Naive B cell (primary cell): ENCODE measurements at regions not wholly inside any gene's neighbourhood (a gene's known extent, or its start where the extent isn't known, plus 50 kb on each side); places are given as distances from the start of the nearest gene placed in this dataset.
A peak's percentile ranks its signal among the peaks of the same experiment; 100 is the strongest.

Experiments used
- ATAC-seq, 2 donors: fragments of 150-1000 bp; cut with Tn5 transposase; 2 replicates each; pipeline ENCODE4 v1.10.0; 2021; ENCODE audit warnings: low read depth in 2 of 2, mild to moderate bottlenecking in 2 of 2, moderate library complexity in 2 of 2
- DNase-seq: peaks from one replicate; pipeline ENCODE4 v3.0.0; 2022
- H3K27ac Mint-ChIP-seq, 6 donors: one replicate each; pipeline ENCODE4 v1.8.0; 2020 to 2022; ENCODE audit warnings: mild to moderate bottlenecking in 6 of 6, mixed read lengths in 6 of 6, moderate library complexity in 5 of 6, inconsistent platforms in 2 of 6
- H3K27me3 Mint-ChIP-seq, 3 donors: one replicate each; pipeline ENCODE4 v1.8.0; 2021 to 2022; ENCODE audit warnings: mixed read lengths in 3 of 3, mild to moderate bottlenecking in 1 of 3
- H3K36me3 Mint-ChIP-seq, 2 donors: one replicate each; pipeline ENCODE4 v1.8.0; 2020 to 2022; ENCODE audit warnings: mixed read lengths in 2 of 2, inconsistent platforms in 1 of 2, mild to moderate bottlenecking in 1 of 2
- H3K4me1 Mint-ChIP-seq, 3 donors: one replicate each; pipeline ENCODE4 v1.8.0; 2020 to 2022; ENCODE audit warnings: mixed read lengths in 3 of 3, inconsistent platforms in 1 of 3, mild to moderate bottlenecking in 1 of 3, moderate library complexity in 1 of 3
- H3K4me3 Mint-ChIP-seq, 8 donors: one replicate each; pipeline ENCODE4 v1.8.0; 2020 to 2022; ENCODE audit warnings: mild to moderate bottlenecking in 8 of 8, mixed read lengths in 8 of 8, moderate library complexity in 8 of 8, inconsistent platforms in 2 of 8
- H3K9me3 Mint-ChIP-seq, 7 donors: one replicate each; pipeline ENCODE4 v1.8.0; 2020 to 2022; ENCODE audit warnings: mixed read lengths in 7 of 7, mild to moderate bottlenecking in 5 of 7, inconsistent platforms in 2 of 7, moderate library complexity in 1 of 7

DNA sequence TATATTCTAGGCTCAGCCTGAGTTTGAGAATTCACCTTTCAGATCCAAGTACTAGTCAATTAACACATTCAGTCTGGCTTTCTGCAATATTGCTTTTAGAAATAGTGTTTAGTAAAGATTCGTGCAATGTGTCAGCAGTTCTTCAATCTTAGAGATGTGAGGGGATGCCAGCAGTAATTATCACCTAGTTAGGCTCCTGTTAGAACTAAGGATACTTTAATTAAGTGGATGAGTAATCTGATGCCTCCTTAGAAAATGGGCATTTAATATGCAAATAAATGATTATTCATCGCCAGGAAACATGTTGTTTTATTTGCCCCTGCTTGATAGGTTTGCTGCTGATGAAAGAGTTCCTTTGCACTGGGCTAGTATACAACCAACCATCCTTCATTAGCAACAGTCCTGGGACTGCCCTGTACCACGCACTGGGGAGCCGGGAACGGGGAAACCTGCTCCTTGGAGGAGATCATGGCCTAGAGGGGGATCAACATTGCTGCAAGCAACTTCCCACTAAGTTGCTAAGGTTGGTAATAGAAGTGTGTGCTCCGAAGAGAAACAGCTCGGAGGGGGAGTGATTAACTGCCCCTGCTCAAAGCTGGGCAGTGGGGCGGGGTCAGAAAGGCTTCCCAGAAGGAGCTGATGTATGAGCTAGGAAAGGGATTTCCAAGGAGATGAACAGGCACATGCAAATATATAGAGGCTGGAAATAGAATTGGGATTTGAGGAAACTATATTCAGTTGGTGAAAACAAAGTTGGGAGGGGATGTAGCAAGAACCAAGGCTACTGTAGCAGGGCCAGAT, 231.8 kb downstream of the DRD1 start:
- DNase-seq, result no peak
- Mint-ChIP-seq H3K27ac (no peak overlapping the region), H3K9me3 (peaks cover 0 to 11% (median 3%) of the 10 kb centered on the region in 7 donors), H3K4me3 (no peak overlapping the region), H3K4me1 (no peaks in the 10 kb centered on the region), H3K36me3 (no peaks in the 10 kb centered on the region), H3K27me3 (peaks cover 0 to 11% (median 10%) of the 10 kb centered on the region in 3 donors)
- ATAC-seq, result no peak

DNA sequence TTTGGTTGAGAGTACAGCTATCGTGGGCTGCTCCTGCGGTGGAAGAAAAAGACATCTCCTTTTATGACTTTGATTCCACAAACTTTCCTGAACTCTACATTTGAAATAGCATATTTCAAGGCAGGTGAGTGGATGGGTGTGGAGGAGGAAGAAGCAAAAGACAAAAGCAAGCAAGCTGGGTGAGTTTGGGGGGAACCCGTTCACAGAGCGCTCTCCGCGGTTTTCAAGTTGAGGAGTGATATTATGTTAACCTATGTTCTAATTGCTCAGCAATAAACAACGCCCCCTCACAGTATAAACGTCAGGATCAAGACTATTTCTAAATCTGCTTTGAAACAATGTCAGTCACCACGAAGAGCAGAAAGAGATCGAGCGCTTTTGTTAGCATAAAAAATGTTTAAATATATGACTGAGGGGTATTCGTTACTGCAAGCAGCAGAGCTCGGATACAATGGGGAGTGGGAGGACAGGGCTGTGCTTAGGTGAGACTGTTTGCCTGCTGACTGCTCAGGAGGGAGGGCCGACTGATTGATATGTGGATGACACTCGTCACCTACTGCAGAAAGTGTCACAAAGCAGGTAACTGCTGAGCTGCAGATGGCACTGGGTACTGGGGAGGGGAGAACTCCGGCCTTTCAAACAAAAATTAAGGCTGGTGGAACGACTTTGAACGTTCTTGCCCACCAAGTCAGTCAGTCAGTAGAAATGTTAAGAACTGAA, 236.5 kb downstream of the DRD1 start:
- peaks cover 0 to 11% (median 5%) of the 10 kb centered on the region in 7 donors for H3K9me3 Mint-ChIP-seq
- no peak overlapping the region for H3K4me3 Mint-ChIP-seq
- peaks cover 0 to 13% (median 0%) of the 10 kb centered on the region in 3 donors for H3K27me3 Mint-ChIP-seq
- ATAC-seq (no peak), DNase-seq (no peak)
- H3K36me3 Mint-ChIP-seq, result no peaks in the 10 kb centered on the region
- H3K4me1 Mint-ChIP-seq, result no peaks in the 10 kb centered on the region
- H3K27ac Mint-ChIP-seq, result no peak overlapping the region

DNA sequence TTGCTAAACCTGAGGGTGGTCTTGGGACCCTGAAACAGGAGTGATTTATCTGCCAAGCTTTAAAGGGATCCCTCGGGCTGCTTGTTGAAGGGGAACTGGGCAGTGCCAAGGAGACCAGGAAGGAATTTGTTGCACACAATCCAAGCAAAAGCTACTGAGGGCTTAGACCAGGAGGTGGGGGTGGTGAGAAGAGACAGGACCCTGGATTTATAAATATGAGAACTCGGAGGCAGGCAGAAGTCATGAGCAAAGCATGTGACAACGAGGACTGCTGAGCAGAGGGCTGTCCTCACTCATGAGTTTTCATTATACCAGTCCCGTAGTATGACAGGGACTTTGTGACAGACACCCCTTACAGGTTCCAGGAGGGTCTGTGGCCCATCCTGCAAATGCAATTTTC, 237.3 kb downstream of the DRD1 start:
- Mint-ChIP-seq H3K4me1 (no peaks in the 10 kb centered on the region), H3K27me3 (peaks cover 0 to 13% (median 0%) of the 10 kb centered on the region in 3 donors), H3K9me3 (peaks cover 0 to 10% (median 5%) of the 10 kb centered on the region in 7 donors), H3K27ac (no peak overlapping the region), H3K36me3 (no peaks in the 10 kb centered on the region), H3K4me3 (no peak overlapping the region)
- DNase-seq (no peak), ATAC-seq (no peak)

DNA sequence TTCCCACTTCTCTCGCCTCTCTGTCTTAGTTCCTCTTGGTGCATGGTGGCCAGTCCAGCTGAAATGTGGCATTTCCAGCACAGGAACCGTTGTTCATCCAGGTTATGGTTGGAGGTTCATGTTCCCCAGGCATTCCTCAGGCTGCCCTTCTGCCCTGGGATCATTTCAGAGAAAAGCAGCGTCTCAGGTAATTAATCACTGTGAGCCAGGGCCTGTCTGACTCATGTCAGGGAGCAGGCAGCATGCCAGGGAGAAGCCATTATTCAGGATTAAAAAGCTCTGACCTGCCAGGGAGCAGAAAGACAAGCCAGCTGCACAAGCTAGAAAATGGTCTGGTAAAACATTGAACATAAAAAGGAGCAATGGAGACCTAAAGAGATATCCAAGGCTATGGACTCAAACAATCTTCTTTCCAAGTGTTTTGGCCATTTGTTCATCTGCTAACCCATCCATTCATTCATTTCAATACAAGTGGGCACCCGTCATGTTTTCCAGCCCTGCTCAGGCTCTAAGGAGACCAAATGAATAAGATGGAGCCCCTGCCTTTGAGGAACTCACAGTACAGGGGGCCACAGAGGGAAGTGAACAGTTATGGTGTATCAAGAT, 241.4 kb downstream of the DRD1 start:
- DNase-seq, result no peak
- no peak overlapping the region for H3K4me3 Mint-ChIP-seq
- no peaks in the 10 kb centered on the region for H3K4me1 Mint-ChIP-seq
- no peak overlapping the region for H3K27ac Mint-ChIP-seq
- ATAC-seq, result no peak
- peaks cover 0 to 11% (median 5%) of the 10 kb centered on the region in 3 donors for H3K27me3 Mint-ChIP-seq
- H3K36me3 Mint-ChIP-seq, result no peaks in the 10 kb centered on the region
- H3K9me3 Mint-ChIP-seq, result peaks cover 0 to 4% (median 2%) of the 10 kb centered on the region in 7 donors

DNA sequence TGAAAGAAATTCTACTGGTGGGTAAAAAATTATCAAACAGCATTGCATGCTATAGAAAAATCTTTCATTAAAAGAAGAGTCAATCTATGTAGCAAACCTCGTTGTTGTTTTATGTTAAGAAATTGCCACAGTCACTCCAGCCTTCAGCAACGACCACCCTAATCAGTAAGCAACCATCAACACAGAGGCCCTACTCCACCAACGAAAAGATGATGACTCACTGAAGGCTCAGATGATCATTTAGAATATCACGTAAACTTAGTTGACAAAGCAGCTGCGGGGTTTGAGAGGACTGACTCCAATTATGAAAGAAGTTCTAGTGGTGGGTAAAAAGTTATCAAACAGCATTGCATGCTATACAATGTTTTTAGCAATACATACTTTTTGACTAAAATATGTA, 242.6 kb downstream of the DRD1 start:
- no peak overlapping the region for H3K4me3 Mint-ChIP-seq
- H3K4me1 Mint-ChIP-seq, result no peaks in the 10 kb centered on the region
- H3K36me3 Mint-ChIP-seq, result no peaks in the 10 kb centered on the region
- peaks cover 0 to 13% (median 8%) of the 10 kb centered on the region in 3 donors for H3K27me3 Mint-ChIP-seq
- peaks cover 0 to 4% (median 2%) of the 10 kb centered on the region in 7 donors for H3K9me3 Mint-ChIP-seq
- H3K27ac Mint-ChIP-seq, result no peak overlapping the region
- DNase-seq (no peak), ATAC-seq (no peak)

DNA sequence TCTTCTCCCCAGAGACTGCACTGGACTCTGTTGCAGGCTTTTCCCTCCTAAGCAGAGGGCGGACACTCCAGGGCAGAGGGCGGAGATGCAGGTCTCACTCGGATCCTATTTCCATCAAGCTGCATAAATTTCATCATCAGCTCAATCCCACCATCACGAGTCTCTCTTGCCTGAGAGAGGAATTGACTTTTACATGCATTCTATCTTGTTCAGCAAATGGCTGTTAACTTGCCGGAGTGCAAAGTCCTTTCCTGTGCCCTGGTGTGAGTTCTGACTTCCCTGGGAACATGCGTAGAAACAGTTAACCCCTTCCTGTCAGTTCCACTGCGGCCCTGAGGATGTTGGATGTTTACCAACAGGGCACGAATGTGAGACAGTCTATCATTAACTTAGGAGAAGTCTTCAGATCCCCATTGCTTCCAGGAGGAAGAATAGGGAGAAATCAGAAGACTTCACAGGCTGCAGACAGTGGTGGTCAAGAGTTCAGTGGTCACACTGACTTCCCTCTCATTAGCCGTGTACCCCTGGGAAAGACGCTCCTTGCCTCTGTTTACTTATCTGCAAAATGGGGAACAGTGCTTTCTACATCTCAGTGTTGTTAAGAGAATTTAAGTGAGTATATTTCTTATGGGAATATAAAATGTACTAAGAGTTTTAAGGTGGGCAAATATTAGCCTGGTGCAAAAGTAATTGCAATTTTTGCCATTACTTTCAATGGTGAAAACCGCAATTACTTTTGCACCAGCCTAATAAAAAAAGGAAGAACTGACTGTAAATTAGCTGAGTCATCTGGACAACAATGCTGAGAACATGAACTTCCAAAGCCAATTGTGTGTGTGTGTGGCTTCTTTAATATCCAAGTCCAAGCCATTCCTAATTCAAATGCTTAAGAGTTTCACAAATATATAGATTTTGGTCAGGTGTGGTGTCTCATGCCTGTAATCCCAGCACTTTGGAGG, 248.0 kb downstream of the DRD1 start:
- Mint-ChIP-seq H3K4me3 (no peak overlapping the region), H3K27me3 (peaks cover 0 to 8% (median 6%) of the 10 kb centered on the region in 3 donors), H3K36me3 (no peaks in the 10 kb centered on the region), H3K27ac (no peak overlapping the region), H3K9me3 (peaks cover 0 to 11% (median 2%) of the 10 kb centered on the region in 7 donors), H3K4me1 (no peaks in the 10 kb centered on the region)
- ATAC-seq, result no peak
- no peak for DNase-seq

DNA sequence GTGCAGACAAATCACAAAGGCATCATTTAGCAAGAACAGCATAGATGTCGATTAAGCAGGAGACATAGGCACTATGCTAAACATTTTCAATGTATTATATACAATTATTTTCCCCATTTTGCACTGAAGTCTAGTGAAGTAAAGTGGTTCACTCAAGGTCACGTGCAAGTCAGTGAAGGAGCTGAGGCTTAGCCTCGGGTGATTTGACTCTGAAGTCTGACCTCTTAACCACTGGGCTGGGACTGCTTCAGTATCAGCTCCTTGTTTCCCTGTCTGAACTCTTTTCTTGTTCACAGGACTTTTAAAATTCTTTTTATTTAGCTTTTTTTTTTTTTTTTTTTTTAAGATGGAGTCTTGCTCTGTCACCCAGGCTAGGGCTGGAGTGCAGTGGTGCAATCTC, 262.7 kb downstream of the DRD1 start:
- Mint-ChIP-seq H3K4me1 (no peaks in the 10 kb centered on the region), H3K27ac (no peak overlapping the region), H3K36me3 (no peaks in the 10 kb centered on the region), H3K9me3 (peaks cover 0 to 10% (median 2%) of the 10 kb centered on the region in 7 donors), H3K27me3 (peaks cover 0 to 4% (median 0%) of the 10 kb centered on the region in 3 donors), H3K4me3 (no peak overlapping the region)
- DNase-seq (no peak), ATAC-seq (no peak)

DNA sequence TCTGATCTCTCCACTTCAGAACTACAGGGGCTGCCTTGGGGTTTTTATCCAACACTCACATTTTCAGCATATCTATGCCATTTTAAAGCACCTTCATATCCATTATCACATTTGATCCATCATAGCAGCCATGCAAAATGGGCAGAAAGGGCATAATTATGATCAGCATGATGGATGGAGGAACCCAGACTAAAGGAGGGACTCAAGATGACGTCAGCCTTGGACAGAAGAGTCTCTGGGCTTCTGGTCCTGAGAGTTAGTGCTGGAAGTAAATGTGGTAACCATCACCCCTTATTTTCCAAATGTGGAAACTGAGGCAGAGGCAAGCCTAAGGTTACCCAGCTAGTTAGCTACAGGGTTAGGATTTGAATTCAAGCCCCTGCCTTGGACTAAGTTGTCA, 273.1 kb downstream of the DRD1 start:
- Mint-ChIP-seq H3K27me3 (peaks cover 0 to 6% (median 0%) of the 10 kb centered on the region in 3 donors), H3K4me3 (no peak overlapping the region)

DNA sequence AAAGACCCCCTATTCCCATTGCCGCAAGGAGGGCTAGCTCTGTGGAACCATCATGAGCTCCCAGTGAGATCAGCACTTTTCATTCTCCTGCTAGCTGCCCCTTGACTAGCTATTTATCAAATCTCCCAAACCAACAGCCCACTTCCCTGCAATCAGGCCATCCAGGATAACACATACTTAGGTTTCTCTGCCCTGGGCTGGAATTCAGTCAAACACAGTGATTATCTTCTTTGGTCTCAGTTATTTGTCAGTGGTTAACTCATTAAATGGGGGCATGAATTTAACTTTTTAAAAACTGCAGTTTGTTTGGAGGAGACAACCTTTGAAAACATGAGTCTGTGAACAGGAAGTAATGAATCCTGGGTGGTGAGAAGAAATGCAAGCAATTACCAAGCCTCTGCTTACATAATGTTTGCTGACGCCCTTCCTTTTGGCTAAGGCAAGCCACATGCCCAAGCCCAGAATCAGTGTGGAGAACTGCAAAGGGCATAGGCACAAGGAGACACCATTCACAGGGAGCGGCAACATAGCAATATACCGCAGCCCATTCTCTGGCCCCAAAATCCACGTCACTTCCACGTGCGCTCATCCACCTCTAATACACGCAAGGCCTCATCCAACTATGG, 275.0 kb downstream of the DRD1 start:
- H3K9me3 Mint-ChIP-seq, result peaks cover 0 to 9% (median 3%) of the 10 kb centered on the region in 7 donors
- H3K4me3 Mint-ChIP-seq, result no peak overlapping the region
- peaks cover 0 to 7% (median 0%) of the 10 kb centered on the region in 3 donors for H3K27me3 Mint-ChIP-seq
- DNase-seq, result no peak
- no peaks in the 10 kb centered on the region for H3K36me3 Mint-ChIP-seq
- no peaks in the 10 kb centered on the region for H3K4me1 Mint-ChIP-seq
- no peak for ATAC-seq
- no peak overlapping the region for H3K27ac Mint-ChIP-seq

More for the DNA sequence above, 273.1 kb downstream of the DRD1 start:
- H3K27ac Mint-ChIP-seq, result no peak overlapping the region
- no peaks in the 10 kb centered on the region for H3K36me3 Mint-ChIP-seq
- H3K4me1 Mint-ChIP-seq, result no peaks in the 10 kb centered on the region
- no peak for DNase-seq
- ATAC-seq, result no peak
- peaks cover 0 to 9% (median 3%) of the 10 kb centered on the region in 7 donors for H3K9me3 Mint-ChIP-seq

DNA sequence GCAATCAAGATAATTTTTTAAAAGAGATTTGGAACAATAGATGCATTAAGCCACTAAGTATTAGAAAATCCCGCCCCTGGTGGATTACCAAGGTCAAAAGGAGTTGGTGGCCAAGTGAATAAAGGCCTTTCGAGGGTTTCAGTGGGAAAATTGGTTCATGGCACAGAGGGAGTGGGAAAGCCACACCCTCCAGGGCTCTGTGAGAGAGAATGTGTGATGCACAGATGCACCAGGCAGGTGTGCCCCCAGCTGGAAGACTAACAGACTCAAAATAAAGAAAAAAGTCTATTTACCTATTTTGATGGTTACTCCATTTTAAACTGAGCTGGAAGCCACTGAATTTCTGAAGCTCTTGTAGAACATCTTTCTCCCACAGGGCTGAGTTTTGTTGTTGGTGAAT, 278.0 kb downstream of the DRD1 start:
- DNase-seq, result no peak
- Mint-ChIP-seq H3K27ac (no peak overlapping the region), H3K36me3 (no peaks in the 10 kb centered on the region)

DNA sequence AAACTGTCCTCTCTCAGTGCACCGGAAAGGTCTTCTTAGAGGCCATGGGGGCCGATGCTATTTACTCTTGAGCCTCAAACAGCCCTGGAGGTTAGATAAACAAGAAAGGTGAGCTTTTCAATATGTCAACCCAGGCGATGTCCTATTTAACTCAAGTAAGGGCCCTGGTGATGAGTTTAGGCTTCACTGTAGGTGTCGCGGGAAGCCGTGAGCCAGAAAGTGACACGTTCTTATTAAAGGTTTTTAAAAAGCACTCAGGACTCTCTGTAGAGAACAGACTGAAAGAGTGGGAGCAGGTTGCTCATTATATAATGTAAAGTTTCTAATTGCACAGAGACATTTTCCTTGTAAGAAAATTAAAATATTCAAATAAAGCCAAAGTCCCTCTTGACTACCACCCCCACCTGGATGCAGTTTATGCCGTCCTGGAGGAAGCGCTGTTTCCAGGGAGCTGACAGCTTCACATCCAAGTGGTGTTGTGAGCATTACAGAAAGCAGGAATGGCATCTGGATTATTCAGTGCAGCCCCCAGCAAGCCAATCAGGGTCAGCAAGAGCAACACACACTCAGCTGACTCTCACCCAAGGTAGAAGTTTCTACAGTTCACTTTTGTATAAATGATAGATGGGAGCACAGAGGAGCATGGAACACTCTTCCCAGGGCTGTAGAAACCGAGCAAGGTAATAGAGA, 280.3 kb downstream of the DRD1 start:
- ATAC-seq (no peak), DNase-seq (no peak)
- H3K4me1 Mint-ChIP-seq, result no peaks in the 10 kb centered on the region
- H3K36me3 Mint-ChIP-seq, result no peaks in the 10 kb centered on the region
- H3K27me3 Mint-ChIP-seq, result peaks cover 0 to 7% (median 0%) of the 10 kb centered on the region in 3 donors
- H3K4me3 Mint-ChIP-seq, result peak overlapping the region in 1 of 8 donors; percentile 3
- no peak overlapping the region for H3K27ac Mint-ChIP-seq
- H3K9me3 Mint-ChIP-seq, result peaks cover 0 to 7% (median 0%) of the 10 kb centered on the region in 7 donors

More for the DNA sequence above, 278.0 kb downstream of the DRD1 start:
- Mint-ChIP-seq H3K4me1 (no peaks in the 10 kb centered on the region), H3K4me3 (no peak overlapping the region), H3K9me3 (peaks cover 0 to 5% (median 0%) of the 10 kb centered on the region in 7 donors), H3K27me3 (peaks cover 0 to 7% (median 0%) of the 10 kb centered on the region in 3 donors)
- no peak for ATAC-seq

DNA sequence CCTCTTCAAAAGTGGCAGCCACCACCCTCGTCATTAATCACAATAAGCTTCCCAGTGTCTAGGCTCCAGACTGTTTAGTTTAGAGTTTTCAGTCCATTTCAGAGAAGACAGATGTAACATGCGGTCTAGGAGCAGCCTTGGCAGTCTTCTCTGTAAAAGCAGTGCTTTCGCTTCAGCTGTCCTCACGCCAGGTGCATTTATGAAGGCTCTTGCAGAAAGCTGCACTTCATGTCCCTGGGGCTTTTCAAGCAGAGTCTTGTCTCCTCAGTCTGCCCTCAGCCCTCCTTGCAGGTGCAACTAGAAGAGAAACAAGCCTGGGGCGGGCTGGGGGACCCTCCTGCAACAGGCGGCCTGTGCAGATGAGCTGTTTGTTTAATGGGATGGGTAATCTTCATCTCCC, 281.9 kb downstream of the DRD1 start:
- Mint-ChIP-seq H3K4me3 (no peak overlapping the region), H3K27ac (no peak overlapping the region), H3K27me3 (peaks cover 0 to 7% (median 0%) of the 10 kb centered on the region in 3 donors), H3K36me3 (no peaks in the 10 kb centered on the region), H3K9me3 (peaks cover 0 to 5% (median 2%) of the 10 kb centered on the region in 7 donors), H3K4me1 (no peaks in the 10 kb centered on the region)
- DNase-seq (no peak), ATAC-seq (no peak)
